GM23338 (cell line): ENCODE measurements at regions not wholly inside any gene's neighbourhood (a gene's known extent, or its start where the extent isn't known, plus 50 kb on each side); places are given as distances from the start of the nearest gene placed in this dataset.

Experiments used
- ATAC-seq: fragments of 200-7000 bp; cut with Tn5 transposase; 3 replicates; pipeline ENCODE4 v1.9.1; 2020
- DNase-seq: peaks from one replicate; pipeline ENCODE4 v3.0.0-alpha.2; 2015; ENCODE audit warnings: low spot score
- H2AFZ ChIP-seq: fragments of 200-600 bp; sonication (generic); 2 replicates; pipeline ENCODE4 v1.8.0; 2016; ENCODE audit warnings: antibody characterized with exemption, mild to moderate bottlenecking, moderate library complexity
- H3F3A ChIP-seq: fragments of 200-600 bp; sonication (generic); replicated peaks from 2 replicates; pipeline ENCODE4 v1.8.0; 2017; ENCODE audit warnings: antibody characterized with exemption, mixed run types, low read depth
- H3K27ac ChIP-seq: fragments of 200-600 bp; sonication (generic); 2 replicates; pipeline ENCODE4 v1.6.1; 2016; ENCODE audit warnings: low read depth
- H3K27me3 ChIP-seq: fragments of 200-600 bp; sonication (generic); 2 replicates; pipeline ENCODE4 v1.8.0; 2016; ENCODE audit warnings: mild to moderate bottlenecking, mixed run types, moderate library complexity; ENCODE audit not compliant: insufficient read depth
- H3K36me3 ChIP-seq: fragments of 200-600 bp; sonication (generic); 2 replicates; pipeline ENCODE4 v1.8.0; 2016; ENCODE audit warnings: mild to moderate bottlenecking; ENCODE audit not compliant: insufficient read depth
- H3K4me1 ChIP-seq: fragments of 200-600 bp; sonication (generic); 2 replicates; pipeline ENCODE4 v1.8.0; 2016; ENCODE audit warnings: mild to moderate bottlenecking, moderate library complexity; ENCODE audit not compliant: insufficient read depth
- H3K4me2 ChIP-seq: fragments of 200-600 bp; sonication (generic); 2 replicates; pipeline ENCODE4 v1.7.1; 2017; ENCODE audit warnings: mixed run types
- H3K4me3 ChIP-seq: fragments of 200-600 bp; sonication (generic); 2 replicates; pipeline ENCODE4 v1.6.1; 2016; ENCODE audit warnings: mixed run types
- H3K79me2 ChIP-seq: fragments of 200-600 bp; sonication (generic); replicated peaks from 2 replicates; pipeline ENCODE4 v1.8.0; 2017; ENCODE audit warnings: mild to moderate bottlenecking; ENCODE audit not compliant: insufficient read depth
- H3K9me2 ChIP-seq: fragments of 200-600 bp; sonication (generic); 2 replicates; pipeline ENCODE4 v1.8.0; 2017; ENCODE audit not compliant: insufficient read depth
- H4K20me1 ChIP-seq: fragments of 200-600 bp; sonication (generic); replicated peaks from 2 replicates; pipeline ENCODE4 v1.8.0; 2017; ENCODE audit warnings: mild to moderate bottlenecking; ENCODE audit not compliant: insufficient read depth
- H3K27ac Mint-ChIP-seq: 2 replicates; pipeline ENCODE4 v1.8.0; 2020; ENCODE audit warnings: inconsistent platforms, mild to moderate bottlenecking, moderate library complexity, mixed read lengths
- H3K27me3 Mint-ChIP-seq: 3 replicates; pipeline ENCODE4 v1.8.0; 2022; ENCODE audit warnings: low read depth, mild to moderate bottlenecking, moderate library complexity, mixed read lengths, inconsistent platforms; ENCODE audit not compliant: insufficient read depth, poor library complexity
- H3K36me3 Mint-ChIP-seq: 3 replicates; pipeline ENCODE4 v1.8.0; 2021; ENCODE audit warnings: low read depth, mild to moderate bottlenecking, inconsistent platforms, moderate library complexity, mixed read lengths
- H3K4me1 Mint-ChIP-seq: 3 replicates; pipeline ENCODE4 v1.8.0; 2020; ENCODE audit warnings: mild to moderate bottlenecking, inconsistent platforms, mixed read lengths
- H3K4me3 Mint-ChIP-seq: 3 replicates; pipeline ENCODE4 v1.8.0; 2021; ENCODE audit warnings: moderate library complexity, mild to moderate bottlenecking, inconsistent platforms, mixed read lengths
- H3K9me3 Mint-ChIP-seq: 3 replicates; pipeline ENCODE4 v1.8.0; 2020; ENCODE audit warnings: moderate library complexity, mild to moderate bottlenecking, inconsistent platforms, mixed read lengths
- CREB1 ChIP-seq: fragments of 250-450 bp; sonication (Bioruptor Pico); IDR thresholded peaks from 2 replicates; pipeline ENCODE4 v1.5.0; 2020; ENCODE audit warnings: low read depth, mild to moderate bottlenecking, moderate library complexity
- CTCF ChIP-seq, 2 experiments: fragments of 200-600 bp in 1 of 2; sonication (generic) in 1 of 2; conservative IDR thresholded peaks; 2 replicates each; pipeline versions ENCODE4 v1.5.1 to v1.6.1; 2016 to 2017; ENCODE audit warnings: antibody characterized with exemption in 2 of 2, low read depth in 2 of 2, mild to moderate bottlenecking in 2 of 2, moderate library complexity in 1 of 2
- ETS1 ChIP-seq: IDR thresholded peaks from 2 replicates; pipeline ENCODE4 v1.6.1; 2016; ENCODE audit warnings: antibody characterized with exemption
- EZH2 ChIP-seq: fragments of 200-600 bp; sonication (generic); IDR thresholded peaks from one replicate; pipeline ENCODE4 v1.8.0; 2017; ENCODE audit warnings: antibody characterized with exemption, mild to moderate bottlenecking, low read depth; ENCODE audit not compliant: unreplicated experiment
- EZH2phosphoT487 ChIP-seq: fragments of 200-600 bp; sonication (generic); IDR thresholded peaks from one replicate; pipeline ENCODE4 v1.8.1; 2018; ENCODE audit warnings: antibody characterized with exemption; ENCODE audit not compliant: unreplicated experiment
- JUNB ChIP-seq: IDR thresholded peaks from one replicate; pipeline ENCODE4 v1.6.1; 2016; ENCODE audit warnings: antibody characterized with exemption; ENCODE audit not compliant: unreplicated experiment
- NANOG ChIP-seq: IDR thresholded peaks from 2 replicates; pipeline ENCODE4 v1.6.1; 2016; ENCODE audit warnings: antibody characterized with exemption, borderline replicate concordance
- POLR2AphosphoS5 ChIP-seq: IDR thresholded peaks from 2 replicates; pipeline ENCODE4 v1.6.1; 2016; ENCODE audit warnings: antibody characterized with exemption, low read depth
- REST ChIP-seq: IDR thresholded peaks from one replicate; pipeline ENCODE4 v1.6.1; 2018; ENCODE audit warnings: antibody characterized with exemption; ENCODE audit not compliant: unreplicated experiment
- STAT1 ChIP-seq: IDR thresholded peaks from one replicate; pipeline ENCODE4 v1.6.1; 2016; ENCODE audit warnings: antibody characterized with exemption; ENCODE audit not compliant: unreplicated experiment
- ZNF114 ChIP-seq: fragments of 250-450 bp; sonication (Bioruptor Pico); IDR thresholded peaks from 2 replicates; pipeline ENCODE4 v1.5.0; 2020; ENCODE audit warnings: mild to moderate bottlenecking, moderate library complexity
- ZNF331 ChIP-seq: fragments of 250-450 bp; sonication (Bioruptor Pico); IDR thresholded peaks from 2 replicates; pipeline ENCODE4 v1.5.0; 2020; ENCODE audit warnings: low read depth, mild to moderate bottlenecking, moderate library complexity
- ZNF462 ChIP-seq: fragments of 250-450 bp; sonication (Bioruptor Pico); IDR thresholded peaks from 2 replicates; pipeline ENCODE4 v1.5.0; 2020; ENCODE audit warnings: mild to moderate bottlenecking, moderate library complexity

- Histone ChIP-seq H3K27me3 (no peaks in the 10 kb centered on the region), H2AFZ (no peak overlapping the region), H3K27ac (no peak overlapping the region), H3F3A (no peaks in the 10 kb centered on the region), H3K79me2 (no peaks in the 10 kb centered on the region), H3K4me1 (no peaks in the 10 kb centered on the region), H3K9me2 (no peaks in the 10 kb centered on the region), H4K20me1 (no peaks in the 10 kb centered on the region), H3K4me2 (no peak overlapping the region), H3K4me3 (no peak overlapping the region), H3K36me3 (no peaks in the 10 kb centered on the region)
- Mint-ChIP-seq H3K9me3 (no peaks in the 10 kb centered on the region), H3K4me1 (no peaks in the 10 kb centered on the region), H3K27ac (no peak overlapping the region), H3K4me3 (no peak overlapping the region), H3K27me3 (no peaks in the 10 kb centered on the region), H3K36me3 (no peaks in the 10 kb centered on the region)
- DNase-seq (no peak), ATAC-seq (no peak)
- TF ChIP-seq JUNB (no peak), POLR2AphosphoS5 (no peak), ZNF462 (CRISPR knock-in tag) (no peak), ZNF331 (no peak), NANOG (no peak), CREB1 (CRISPR knock-in tag) (no peak), EZH2phosphoT487 (no peak), CTCF (conservative IDR thresholded peaks at IDR 0.05; ENCODE audit: low read depth in 2 of 2) (no peak), EZH2 (no peak), ZNF114 (CRISPR knock-in tag) (no peak), REST (no peak), ETS1 (no peak), STAT1 (no peak)
Measured at GRCh38 chr11:91136631-91137030, 913.8 kb upstream of the CHORDC1 start.
